ENCODE measurements at regions not wholly inside any gene's neighbourhood (a gene's known extent, or its start where the extent isn't known, plus 50 kb on each side); places are given as distances from the start of the nearest gene placed in this dataset.

DNA sequence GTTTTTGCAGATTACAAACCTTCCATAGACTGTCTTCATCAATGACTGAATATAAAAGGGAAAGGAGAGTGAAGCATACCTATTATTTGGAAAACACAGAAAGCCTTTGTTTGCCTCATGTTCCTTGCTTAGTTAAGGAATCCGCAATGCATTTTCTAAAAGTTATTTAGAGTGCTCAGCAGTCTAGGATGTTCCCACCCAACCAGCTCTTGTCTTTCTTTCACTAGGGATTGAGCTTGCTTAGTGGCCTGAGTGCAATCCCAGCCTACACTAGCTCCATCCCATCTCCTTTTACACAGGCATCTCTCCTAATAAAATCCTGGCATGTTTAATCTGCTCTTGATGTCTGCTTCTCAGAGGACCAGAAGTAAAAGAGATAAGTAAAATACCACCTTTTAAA, 850.5 kb upstream of the GJE1 start:
- TF ChIP-seq, protein P1, sequence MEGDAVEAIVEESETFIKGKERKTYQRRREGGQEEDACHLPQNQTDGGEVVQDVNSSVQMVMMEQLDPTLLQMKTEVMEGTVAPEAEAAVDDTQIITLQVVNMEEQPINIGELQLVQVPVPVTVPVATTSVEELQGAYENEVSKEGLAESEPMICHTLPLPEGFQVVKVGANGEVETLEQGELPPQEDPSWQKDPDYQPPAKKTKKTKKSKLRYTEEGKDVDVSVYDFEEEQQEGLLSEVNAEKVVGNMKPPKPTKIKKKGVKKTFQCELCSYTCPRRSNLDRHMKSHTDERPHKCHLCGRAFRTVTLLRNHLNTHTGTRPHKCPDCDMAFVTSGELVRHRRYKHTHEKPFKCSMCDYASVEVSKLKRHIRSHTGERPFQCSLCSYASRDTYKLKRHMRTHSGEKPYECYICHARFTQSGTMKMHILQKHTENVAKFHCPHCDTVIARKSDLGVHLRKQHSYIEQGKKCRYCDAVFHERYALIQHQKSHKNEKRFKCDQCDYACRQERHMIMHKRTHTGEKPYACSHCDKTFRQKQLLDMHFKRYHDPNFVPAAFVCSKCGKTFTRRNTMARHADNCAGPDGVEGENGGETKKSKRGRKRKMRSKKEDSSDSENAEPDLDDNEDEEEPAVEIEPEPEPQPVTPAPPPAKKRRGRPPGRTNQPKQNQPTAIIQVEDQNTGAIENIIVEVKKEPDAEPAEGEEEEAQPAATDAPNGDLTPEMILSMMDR (IDR thresholded peaks at IDR 0.05 in 2 of 3, conservative IDR thresholded peaks at IDR 0.05 in 1 of 3; ENCODE audit: insufficient read depth in 2 of 3, low read depth in 1 of 3, low read length in 3 of 3) = no peak
- TF ChIP-seq POLR2AphosphoS5 (IDR thresholded peaks at IDR 0.05; ENCODE audit: control insufficient read depth, insufficient read depth, low read depth, low read length) = no peak

All from K562 (cell line).